ENCODE measurements at regions not wholly inside any gene's neighbourhood (a gene's known extent, or its start where the extent isn't known, plus 50 kb on each side); places are given as distances from the start of the nearest gene placed in this dataset.

GRCh38 chrX:138897621-138898492 lies 186.3 kb upstream of the FGF13 start:
- TF ChIP-seq, protein P1, sequence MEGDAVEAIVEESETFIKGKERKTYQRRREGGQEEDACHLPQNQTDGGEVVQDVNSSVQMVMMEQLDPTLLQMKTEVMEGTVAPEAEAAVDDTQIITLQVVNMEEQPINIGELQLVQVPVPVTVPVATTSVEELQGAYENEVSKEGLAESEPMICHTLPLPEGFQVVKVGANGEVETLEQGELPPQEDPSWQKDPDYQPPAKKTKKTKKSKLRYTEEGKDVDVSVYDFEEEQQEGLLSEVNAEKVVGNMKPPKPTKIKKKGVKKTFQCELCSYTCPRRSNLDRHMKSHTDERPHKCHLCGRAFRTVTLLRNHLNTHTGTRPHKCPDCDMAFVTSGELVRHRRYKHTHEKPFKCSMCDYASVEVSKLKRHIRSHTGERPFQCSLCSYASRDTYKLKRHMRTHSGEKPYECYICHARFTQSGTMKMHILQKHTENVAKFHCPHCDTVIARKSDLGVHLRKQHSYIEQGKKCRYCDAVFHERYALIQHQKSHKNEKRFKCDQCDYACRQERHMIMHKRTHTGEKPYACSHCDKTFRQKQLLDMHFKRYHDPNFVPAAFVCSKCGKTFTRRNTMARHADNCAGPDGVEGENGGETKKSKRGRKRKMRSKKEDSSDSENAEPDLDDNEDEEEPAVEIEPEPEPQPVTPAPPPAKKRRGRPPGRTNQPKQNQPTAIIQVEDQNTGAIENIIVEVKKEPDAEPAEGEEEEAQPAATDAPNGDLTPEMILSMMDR (conservative IDR thresholded peaks at IDR 0.05; ENCODE audit: low read depth, low read length) = no peak
- TF ChIP-seq EZH2 (IDR thresholded peaks at IDR 0.05; ENCODE audit: low read length, unreplicated experiment) = no peak
